Adrenal gland (tissue), 9 donors: ENCODE measurements at regions not wholly inside any gene's neighbourhood (a gene's known extent, or its start where the extent isn't known, plus 50 kb on each side); places are given as distances from the start of the nearest gene placed in this dataset.
A peak's percentile ranks its signal among the peaks of the same experiment; 100 is the strongest.
"Not testable (repeated sequence)": the region's sequence is repeated elsewhere in the genome, so short reads cannot be mapped to it uniquely, and the experiment has no call there.

ENCODE experiments used
- DNase-seq, 7 donors: peaks; one replicate each; pipeline ENCODE4 v3.0.0-alpha.2; 2019 to 2020
- H3K27ac ChIP-seq, 5 donors: fragments of 200-600 bp; sonication (generic) in 4 of 5; 1 replicate in 3 of 5; 2 replicates in 2 of 5; pipeline versions ENCODE4 v1.5.1 to v1.8.0; 2016 to 2020; ENCODE audit warnings: mild to moderate bottlenecking in 1 of 5
- H3K27me3 ChIP-seq: fragments of 200-600 bp; 2 replicates; pipeline ENCODE4 v1.8.0; 2021
- H3K36me3 ChIP-seq, 2 donors: fragments of 200-600 bp; replicated peaks in 1 of 2; 1 replicate in 1 of 2; 2 replicates in 1 of 2; pipeline versions ENCODE4 v1.5.1 to v1.8.0; 2018 to 2022
- H3K4me1 ChIP-seq, 2 donors: fragments of 200-600 bp; replicated peaks in 1 of 2; 1 replicate in 1 of 2; 2 replicates in 1 of 2; pipeline versions ENCODE4 v1.5.1 to v1.8.0; 2018 to 2021
- H3K4me3 ChIP-seq, 4 donors: fragments of 200-600 bp; sonication (generic) in 3 of 4; one replicate each; pipeline ENCODE4 v1.5.1; 2016 to 2018
- H3K9me3 ChIP-seq, 3 donors: fragments of 200-600 bp; sonication (generic) in 1 of 3; replicated peaks in 1 of 3; 1 replicate in 2 of 3; 2 replicates in 1 of 3; pipeline versions ENCODE4 v1.5.1 to v1.8.0; 2016 to 2021
- CTCF ChIP-seq, 6 experiments: fragments of 450-650 bp in 4 of 6; fragments of 200-600 bp in 2 of 6; sonication (generic) in 1 of 6; IDR thresholded peaks; 1 replicate in 5 of 6; 2 replicates in 1 of 6; pipeline versions ENCODE4 v1.5.1 to v1.8.0; 2016 to 2021; ENCODE audit warnings: antibody characterized with exemption in 6 of 6, mild to moderate bottlenecking in 2 of 6, moderate library complexity in 1 of 6
- POLR2A ChIP-seq, 2 donors: fragments of 450-650 bp; IDR thresholded peaks; one replicate each; pipeline ENCODE4 v1.6.1; 2017; ENCODE audit warnings: antibody characterized with exemption in 2 of 2, mild to moderate bottlenecking in 2 of 2, moderate library complexity in 1 of 2
- WGBS, 4 donors: extraction: QIAGEN DNeasy Blood & Tissue Kit in 2 of 4; methylation state at CpG; one replicate each; pipeline versions ENCODE4 v1.1.5 to v1.1.7; 2013 to 2017; 5-methylcytosine and 5-hydroxymethylcytosine counted together
- intact Hi-C, 2 donors: fragments of 100-400 bp; cut with DNase I; formaldehyde crosslinking; loops; one replicate each; pipeline versions ENCODE4 v1.14.1 to v1.15.0; 2022 to 2023
- donor health status: healthy with polysubstance abuse.
- donor health status: Bipolar disorder and iron deficiency.
- donor health status: DM: yes; HTN: yes; CAD: no.
- donor health status: DM: no; HTN: no; CAD: no.
- donor health status: DM: no; HTN: no; CAD: no.

- TF ChIP-seq CTCF (IDR thresholded peaks at IDR 0.05) = no peak
- no peak for TF ChIP-seq POLR2A (IDR thresholded peaks at IDR 0.05)
- intact Hi-C loops = no loop called here
- 74 to 78% (median 77%) methylated on average over 3 of the region's 3 CpGs for WGBS, 4 donors
- no peak overlapping the region for H3K4me3 ChIP-seq
- no peaks in the 10 kb centered on the region for H3K36me3 ChIP-seq
- no peak overlapping the region for H3K27ac ChIP-seq
- H3K27me3 ChIP-seq = no peaks in the 10 kb centered on the region
- no peak for DNase-seq
- no peaks in the 10 kb centered on the region for H3K9me3 ChIP-seq
- H3K4me1 ChIP-seq = no peaks in the 10 kb centered on the region
These were observed 294.7 kb downstream of the PLK2 start for GRCh38 chr5:58165152-58165551.

- H3K36me3 ChIP-seq, H3K27ac ChIP-seq, H3K4me3 ChIP-seq, H3K4me1 ChIP-seq, intact Hi-C loops, H3K27me3 ChIP-seq, DNase-seq, H3K9me3 ChIP-seq: not testable (repeated sequence)
- whole genome bisulfite sequencing, 4 donors = 73 to 87% (median 82%) methylated on average over 4 to 6 of the region's 6 CpGs
These were observed 298.0 kb downstream of the PLK2 start for GRCh38 chr5:58161889-58162288.

- TF ChIP-seq POLR2A (IDR thresholded peaks at IDR 0.05) = no peak
- no peak for TF ChIP-seq CTCF (IDR thresholded peaks at IDR 0.05)
- intact Hi-C loops = no loop called here
- Histone ChIP-seq H3K27ac (peak overlapping the region in 1 of 5 donors; percentile 8), H3K27me3 (no peaks in the 10 kb centered on the region), H3K9me3 (no peaks in the 10 kb centered on the region), H3K4me1 (no peaks in the 10 kb centered on the region), H3K4me3 (no peak overlapping the region), H3K36me3 (no peaks in the 10 kb centered on the region)
- DNase-seq = peak in 1 of 7 donors; percentile 54
- 67 to 76% (median 71%) methylated on average over 8 of the region's 8 CpGs for WGBS, 4 donors
These were observed 302.7 kb downstream of the PLK2 start for GRCh38 chr5:58156973-58157701.

- no peaks in the 10 kb centered on the region for H3K27me3 ChIP-seq
- intact Hi-C loops = no loop called here
These were observed 303.5 kb downstream of the PLK2 start for GRCh38 chr5:58156361-58156760.

More at GRCh38 chr5:58156361-58156760, 303.5 kb downstream of the PLK2 start:
- TF ChIP-seq POLR2A (IDR thresholded peaks at IDR 0.05) (no peak), CTCF (IDR thresholded peaks at IDR 0.05) (no peak)
- Histone ChIP-seq H3K4me1 (no peaks in the 10 kb centered on the region), H3K36me3 (no peaks in the 10 kb centered on the region), H3K9me3 (no peaks in the 10 kb centered on the region), H3K4me3 (no peak overlapping the region), H3K27ac (no peak overlapping the region)
- peak in 1 of 7 donors; percentile 75 for DNase-seq
- WGBS, 4 donors = 75 to 89% (median 84%) methylated on average over 6 of the region's 6 CpGs
